Neural progenitor cell (in vitro differentiated cells): ENCODE measurements at regions not wholly inside any gene's neighbourhood (a gene's known extent, or its start where the extent isn't known, plus 50 kb on each side); places are given as distances from the start of the nearest gene placed in this dataset.

Experiments
- DNase-seq: peaks from one replicate; pipeline ENCODE4 v3.0.0-alpha.2; 2016; ENCODE audit warnings: low spot score
- H2AFZ ChIP-seq: fragments of 200-600 bp; sonication (generic); replicated peaks from 2 replicates; pipeline ENCODE4 v1.6.1; 2016; ENCODE audit warnings: antibody characterized with exemption
- H3F3A ChIP-seq: fragments of 200-600 bp; sonication (generic); 2 replicates; pipeline ENCODE4 v1.6.1; 2016; ENCODE audit warnings: antibody characterized with exemption, low read depth
- H3K27ac ChIP-seq: fragments of 200-600 bp; sonication (generic); 2 replicates; pipeline ENCODE4 v1.5.1; 2016; ENCODE audit warnings: mild to moderate bottlenecking
- H3K27me3 ChIP-seq: fragments of 200-600 bp; sonication (generic); 2 replicates; pipeline ENCODE4 v1.6.1; 2016; ENCODE audit warnings: mild to moderate bottlenecking, moderate library complexity
- H3K36me3 ChIP-seq: fragments of 200-600 bp; sonication (generic); 2 replicates; pipeline ENCODE4 v1.5.1; 2016
- H3K4me1 ChIP-seq: fragments of 200-600 bp; sonication (generic); 2 replicates; pipeline ENCODE4 v1.6.1; 2016; ENCODE audit warnings: mixed run types
- H3K4me2 ChIP-seq: fragments of 200-600 bp; sonication (generic); 2 replicates; pipeline ENCODE4 v1.6.1; 2016
- H3K4me3 ChIP-seq: fragments of 200-600 bp; sonication (generic); 2 replicates; pipeline ENCODE4 v1.5.1; 2016
- H3K79me2 ChIP-seq: fragments of 200-600 bp; sonication (generic); 2 replicates; pipeline ENCODE4 v1.6.1; 2016; ENCODE audit warnings: low read depth
- H3K9ac ChIP-seq: fragments of 200-600 bp; sonication (generic); 2 replicates; pipeline ENCODE4 v1.6.1; 2016
- H3K9me3 ChIP-seq: fragments of 200-600 bp; sonication (generic); 2 replicates; pipeline ENCODE4 v1.5.1; 2016; ENCODE audit warnings: low read depth
- H4K20me1 ChIP-seq: fragments of 200-600 bp; sonication (generic); 2 replicates; pipeline ENCODE4 v1.6.1; 2016; ENCODE audit warnings: low read depth
- H3K27ac Mint-ChIP-seq: 3 replicates; pipeline ENCODE4 v1.8.0; 2021; ENCODE audit warnings: mixed read lengths
- H3K27me3 Mint-ChIP-seq: 2 replicates; pipeline ENCODE4 v1.8.0; 2022; ENCODE audit warnings: low read depth, mild to moderate bottlenecking, inconsistent platforms, moderate library complexity, mixed read lengths; ENCODE audit not compliant: insufficient read depth
- H3K36me3 Mint-ChIP-seq: 3 replicates; pipeline ENCODE4 v1.8.0; 2021; ENCODE audit warnings: mixed read lengths
- H3K4me1 Mint-ChIP-seq: 3 replicates; pipeline ENCODE4 v1.8.0; 2021; ENCODE audit warnings: mixed read lengths
- H3K4me3 Mint-ChIP-seq: 3 replicates; pipeline ENCODE4 v1.8.0; 2021; ENCODE audit warnings: mild to moderate bottlenecking, moderate library complexity, mixed read lengths
- H3K9me3 Mint-ChIP-seq: 3 replicates; pipeline ENCODE4 v1.8.0; 2020; ENCODE audit warnings: mixed read lengths
- CTCF ChIP-seq: fragments of 200-600 bp; sonication (generic); IDR thresholded peaks from 2 replicates; pipeline ENCODE4 v1.5.1; 2017; ENCODE audit warnings: antibody characterized with exemption, mild to moderate bottlenecking
- EZH2 ChIP-seq: fragments of 200-600 bp; sonication (generic); IDR thresholded peaks from 2 replicates; pipeline ENCODE4 v1.6.1; 2017; ENCODE audit warnings: antibody characterized with exemption, mild to moderate bottlenecking, moderate library complexity
- EZH2phosphoT487 ChIP-seq: fragments of 200-600 bp; sonication (generic); IDR thresholded peaks from 2 replicates; pipeline ENCODE4 v1.6.1; 2017; ENCODE audit warnings: antibody characterized with exemption

- Mint-ChIP-seq H3K9me3 (no peaks in the 10 kb centered on the region), H3K27me3 (no peaks in the 10 kb centered on the region), H3K36me3 (no peaks in the 10 kb centered on the region), H3K4me1 (peaks cover 21% of the 10 kb centered on the region), H3K4me3 (no peak overlapping the region), H3K27ac (no peak overlapping the region)
- H3K79me2 ChIP-seq = no peaks in the 10 kb centered on the region
- no peaks in the 10 kb centered on the region for H3K4me1 ChIP-seq
- no peak overlapping the region for H3K27ac ChIP-seq
- TF ChIP-seq EZH2 (no peak), EZH2phosphoT487 (no peak), CTCF (no peak)
- H3K4me2 ChIP-seq = no peak overlapping the region
- no peak overlapping the region for H2AFZ ChIP-seq
- H3F3A ChIP-seq = no peaks in the 10 kb centered on the region
- H3K9me3 ChIP-seq = no peaks in the 10 kb centered on the region
- H3K4me3 ChIP-seq = no peak overlapping the region
- H4K20me1 ChIP-seq = no peaks in the 10 kb centered on the region
- no peak for DNase-seq
- H3K9ac ChIP-seq = no peak overlapping the region
- peaks cover 32% of the 10 kb centered on the region for H3K27me3 ChIP-seq
- H3K36me3 ChIP-seq = no peaks in the 10 kb centered on the region
These were observed 271.3 kb downstream of the ICOS start for GRCh38 chr2:204207866-204208265.

GRCh38 chr2:204213588-204213987, 277.0 kb downstream of the ICOS start:
- no peak for DNase-seq
- H3K4me3 Mint-ChIP-seq = no peak overlapping the region
- Histone ChIP-seq H4K20me1 (no peaks in the 10 kb centered on the region), H2AFZ (no peak overlapping the region), H3F3A (no peaks in the 10 kb centered on the region), H3K4me3 (no peak overlapping the region), H3K79me2 (no peaks in the 10 kb centered on the region), H3K9me3 (no peaks in the 10 kb centered on the region), H3K36me3 (no peaks in the 10 kb centered on the region), H3K27me3 (no peaks in the 10 kb centered on the region), H3K4me1 (no peaks in the 10 kb centered on the region), H3K27ac (no peak overlapping the region), H3K4me2 (no peak overlapping the region), H3K9ac (no peak overlapping the region)
- peaks cover 2% of the 10 kb centered on the region for H3K27me3 Mint-ChIP-seq
- no peak overlapping the region for H3K27ac Mint-ChIP-seq
- peaks cover 11% of the 10 kb centered on the region for H3K9me3 Mint-ChIP-seq
- H3K36me3 Mint-ChIP-seq = peaks cover 3% of the 10 kb centered on the region
- no peaks in the 10 kb centered on the region for H3K4me1 Mint-ChIP-seq
- TF ChIP-seq EZH2 (no peak), CTCF (no peak), EZH2phosphoT487 (no peak)

- peaks cover 4% of the 10 kb centered on the region for H3K27me3 Mint-ChIP-seq
- DNase-seq = no peak
These were observed 281.5 kb downstream of the ICOS start for GRCh38 chr2:204218040-204218439.

More at GRCh38 chr2:204218040-204218439, 281.5 kb downstream of the ICOS start:
- H3K4me1 ChIP-seq = no peaks in the 10 kb centered on the region
- no peak overlapping the region for H3K9ac ChIP-seq
- H4K20me1 ChIP-seq = no peaks in the 10 kb centered on the region
- H3K27ac ChIP-seq = no peak overlapping the region
- peaks cover 3% of the 10 kb centered on the region for H3K36me3 Mint-ChIP-seq
- no peaks in the 10 kb centered on the region for H3F3A ChIP-seq
- H3K27me3 ChIP-seq = peaks cover 23% of the 10 kb centered on the region
- no peak overlapping the region for H3K4me3 ChIP-seq
- H3K27ac Mint-ChIP-seq = no peak overlapping the region
- no peak overlapping the region for H2AFZ ChIP-seq
- TF ChIP-seq EZH2 (no peak), CTCF (no peak), EZH2phosphoT487 (no peak)
- no peaks in the 10 kb centered on the region for H3K9me3 ChIP-seq
- H3K36me3 ChIP-seq = no peaks in the 10 kb centered on the region
- H3K4me1 Mint-ChIP-seq = no peaks in the 10 kb centered on the region
- no peak overlapping the region for H3K4me2 ChIP-seq
- peaks cover 11% of the 10 kb centered on the region for H3K9me3 Mint-ChIP-seq
- H3K4me3 Mint-ChIP-seq = no peak overlapping the region
- H3K79me2 ChIP-seq = no peaks in the 10 kb centered on the region
